ENCODE measurements at regions not wholly inside any gene's neighbourhood (a gene's known extent, or its start where the extent isn't known, plus 50 kb on each side); places are given as distances from the start of the nearest gene placed in this dataset.

GRCh38 chr13:23510544-23510916 lies 59.7 kb upstream of the TNFRSF19 start:
- TF ChIP-seq POLR2A (IDR thresholded peaks at IDR 0.05), result no peak
- TF ChIP-seq CTCF (IDR thresholded peaks at IDR 0.05), result no peak
